Kidney epithelial cell (primary cell): ENCODE measurements at regions not wholly inside any gene's neighbourhood (a gene's known extent, or its start where the extent isn't known, plus 50 kb on each side); places are given as distances from the start of the nearest gene placed in this dataset.

Experiments used
- DNase-seq: peaks from one replicate; pipeline ENCODE4 v3.0.0-alpha.2; 2010; ENCODE audit warnings: low read depth
- H3K27me3 ChIP-seq: 2 replicates; pipeline ENCODE4 v1.6.0; 2011; ENCODE audit warnings: low read length; ENCODE audit not compliant: control insufficient read depth, insufficient read depth
- H3K36me3 ChIP-seq: 2 replicates; pipeline ENCODE4 v1.5.1; 2011; ENCODE audit warnings: low read length; ENCODE audit not compliant: control insufficient read depth, insufficient read depth
- H3K4me3 ChIP-seq: 2 replicates; pipeline ENCODE4 v1.5.1; 2011; ENCODE audit warnings: low read depth, mild to moderate bottlenecking, control low read depth, low read length
- CTCF ChIP-seq: IDR thresholded peaks from 2 replicates; pipeline ENCODE4 v1.5.1; 2011; ENCODE audit warnings: mild to moderate bottlenecking, moderate library complexity, low read length, control low read depth, inconsistent platforms; ENCODE audit not compliant: insufficient read depth, poor library complexity, severe bottlenecking

- no peak for TF ChIP-seq CTCF
- no peaks in the 10 kb centered on the region for H3K27me3 ChIP-seq
- no peak overlapping the region for H3K4me3 ChIP-seq
Observed at GRCh38 chr13:38147050-38147449, 202.6 kb upstream of the UFM1 start.

GRCh38 chr13:38141792-38142191 is 207.9 kb upstream of the UFM1 start:
- H3K27me3 ChIP-seq: no peaks in the 10 kb centered on the region
- TF ChIP-seq CTCF: no peak
- H3K4me3 ChIP-seq: no peak overlapping the region
- no peak for DNase-seq
- H3K36me3 ChIP-seq: no peaks in the 10 kb centered on the region

More at GRCh38 chr13:38147050-38147449, 202.6 kb upstream of the UFM1 start:
- no peak for DNase-seq
- H3K36me3 ChIP-seq: no peaks in the 10 kb centered on the region

- no peaks in the 10 kb centered on the region for H3K36me3 ChIP-seq
- TF ChIP-seq CTCF: no peak
- no peaks in the 10 kb centered on the region for H3K27me3 ChIP-seq
- no peak overlapping the region for H3K4me3 ChIP-seq
- DNase-seq: no peak
Observed at GRCh38 chr13:38135592-38135991, 214.1 kb upstream of the UFM1 start.

GRCh38 chr13:38121267-38121666 is 228.4 kb upstream of the UFM1 start:
- H3K27me3 ChIP-seq: no peaks in the 10 kb centered on the region
- no peak for TF ChIP-seq CTCF
- no peak overlapping the region for H3K4me3 ChIP-seq
- no peak for DNase-seq
- H3K36me3 ChIP-seq: no peaks in the 10 kb centered on the region

GRCh38 chr13:38103851-38104250 is 234.3 kb upstream of the TRPC4 start:
- Histone ChIP-seq H3K4me3 (no peak overlapping the region), H3K27me3 (no peaks in the 10 kb centered on the region), H3K36me3 (no peaks in the 10 kb centered on the region)
- no peak for TF ChIP-seq CTCF
- no peak for DNase-seq

- no peaks in the 10 kb centered on the region for H3K27me3 ChIP-seq
- DNase-seq: no peak
- H3K4me3 ChIP-seq: no peak overlapping the region
- H3K36me3 ChIP-seq: no peaks in the 10 kb centered on the region
- TF ChIP-seq CTCF: no peak
Observed at GRCh38 chr13:38099751-38100150, 230.2 kb upstream of the TRPC4 start.
